22Rv1 (cell line): ENCODE measurements at regions not wholly inside any gene's neighbourhood (a gene's known extent, or its start where the extent isn't known, plus 50 kb on each side); places are given as distances from the start of the nearest gene placed in this dataset.

Experiments used
- H3K27ac ChIP-seq: fragments of 450-650 bp; 2 replicates; pipeline ENCODE4 v1.5.1; 2017
- CTCF ChIP-seq: fragments of 450-650 bp; IDR thresholded peaks from 2 replicates; pipeline ENCODE4 v1.5.1; 2017; ENCODE audit warnings: mild to moderate bottlenecking
- ZFX ChIP-seq: fragments of 450-650 bp; IDR thresholded peaks from 2 replicates; pipeline ENCODE4 v1.6.1; 2017; ENCODE audit warnings: antibody characterized with exemption, borderline replicate concordance

GRCh38 chr7:88516429-88516828 is 209.7 kb upstream of the STEAP4 start:
- TF ChIP-seq CTCF = no peak
- TF ChIP-seq ZFX = no peak
- H3K27ac ChIP-seq = no peak overlapping the region

GRCh38 chr7:88515301-88515700 is 208.6 kb upstream of the STEAP4 start:
- TF ChIP-seq CTCF (no peak), ZFX (no peak)
- no peak overlapping the region for H3K27ac ChIP-seq

GRCh38 chr7:88509341-88509740 is 202.6 kb upstream of the STEAP4 start:
- H3K27ac ChIP-seq = no peak overlapping the region
- TF ChIP-seq ZFX = no peak
- TF ChIP-seq CTCF = no peak

- H3K27ac ChIP-seq = no peak overlapping the region
- TF ChIP-seq ZFX (no peak), CTCF (no peak)
Measured at GRCh38 chr7:88500131-88500530, 193.4 kb upstream of the STEAP4 start.

- no peak overlapping the region for H3K27ac ChIP-seq
- TF ChIP-seq CTCF (no peak), ZFX (no peak)
Measured at GRCh38 chr7:88495881-88496725, 189.4 kb upstream of the STEAP4 start.

- no peak for TF ChIP-seq CTCF
- no peak for TF ChIP-seq ZFX
- no peak overlapping the region for H3K27ac ChIP-seq
Measured at GRCh38 chr7:88492153-88492552, 185.5 kb upstream of the STEAP4 start.

GRCh38 chr7:88490874-88491273 is 184.2 kb upstream of the STEAP4 start:
- H3K27ac ChIP-seq = no peak overlapping the region
- TF ChIP-seq ZFX (no peak), CTCF (no peak)
